GM23338 (cell line): ENCODE measurements at regions not wholly inside any gene's neighbourhood (a gene's known extent, or its start where the extent isn't known, plus 50 kb on each side); places are given as distances from the start of the nearest gene placed in this dataset.

ENCODE experiments used
- CREB1 ChIP-seq: fragments of 250-450 bp; sonication (Bioruptor Pico); IDR thresholded peaks from 2 replicates; pipeline ENCODE4 v1.5.0; 2020; ENCODE audit warnings: low read depth, mild to moderate bottlenecking, moderate library complexity
- EZH2 ChIP-seq: fragments of 200-600 bp; sonication (generic); IDR thresholded peaks from one replicate; pipeline ENCODE4 v1.8.0; 2017; ENCODE audit warnings: antibody characterized with exemption, mild to moderate bottlenecking, low read depth; ENCODE audit not compliant: unreplicated experiment
- EZH2phosphoT487 ChIP-seq: fragments of 200-600 bp; sonication (generic); IDR thresholded peaks from one replicate; pipeline ENCODE4 v1.8.1; 2018; ENCODE audit warnings: antibody characterized with exemption; ENCODE audit not compliant: unreplicated experiment
- JUNB ChIP-seq: IDR thresholded peaks from one replicate; pipeline ENCODE4 v1.6.1; 2016; ENCODE audit warnings: antibody characterized with exemption; ENCODE audit not compliant: unreplicated experiment
- NANOG ChIP-seq: IDR thresholded peaks from 2 replicates; pipeline ENCODE4 v1.6.1; 2016; ENCODE audit warnings: antibody characterized with exemption, borderline replicate concordance
- POLR2AphosphoS5 ChIP-seq: IDR thresholded peaks from 2 replicates; pipeline ENCODE4 v1.6.1; 2016; ENCODE audit warnings: antibody characterized with exemption, low read depth
- TF ChIP-seq, protein P1 (sequence below), 2 experiments: fragments of 200-600 bp in 1 of 2; sonication (generic) in 1 of 2; conservative IDR thresholded peaks; 2 replicates each; pipeline versions ENCODE4 v1.5.1 to v1.6.1; 2016 to 2017; ENCODE audit warnings: antibody characterized with exemption in 2 of 2, low read depth in 2 of 2, mild to moderate bottlenecking in 2 of 2, moderate library complexity in 1 of 2
- TF ChIP-seq, protein P2 (sequence below): fragments of 250-450 bp; sonication (Bioruptor Pico); IDR thresholded peaks from 2 replicates; pipeline ENCODE4 v1.5.0; 2020; ENCODE audit warnings: mild to moderate bottlenecking, moderate library complexity
- TF ChIP-seq, protein P3 (sequence below): IDR thresholded peaks from one replicate; pipeline ENCODE4 v1.6.1; 2018; ENCODE audit warnings: antibody characterized with exemption; ENCODE audit not compliant: unreplicated experiment

DNA sequence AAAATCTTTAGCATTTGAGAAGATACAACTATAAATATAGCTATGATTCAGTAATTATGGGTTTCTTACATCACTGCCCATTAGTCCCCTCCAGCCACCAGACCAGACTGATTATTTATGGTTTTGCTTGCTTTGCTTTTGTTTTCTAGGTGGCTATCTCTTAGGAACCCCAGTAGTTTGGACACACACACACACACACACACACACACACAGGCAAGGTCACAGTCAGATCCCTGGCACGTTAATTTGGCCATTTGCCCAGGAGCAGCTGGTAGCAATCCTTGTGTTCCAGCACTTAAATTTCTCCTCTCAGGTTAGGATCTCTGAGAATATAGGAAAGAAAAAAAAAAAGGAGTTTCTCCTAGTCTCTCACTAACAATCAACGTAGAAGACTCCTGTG lies 90.2 kb upstream of the RESF1 start:
- TF ChIP-seq, protein P1, sequence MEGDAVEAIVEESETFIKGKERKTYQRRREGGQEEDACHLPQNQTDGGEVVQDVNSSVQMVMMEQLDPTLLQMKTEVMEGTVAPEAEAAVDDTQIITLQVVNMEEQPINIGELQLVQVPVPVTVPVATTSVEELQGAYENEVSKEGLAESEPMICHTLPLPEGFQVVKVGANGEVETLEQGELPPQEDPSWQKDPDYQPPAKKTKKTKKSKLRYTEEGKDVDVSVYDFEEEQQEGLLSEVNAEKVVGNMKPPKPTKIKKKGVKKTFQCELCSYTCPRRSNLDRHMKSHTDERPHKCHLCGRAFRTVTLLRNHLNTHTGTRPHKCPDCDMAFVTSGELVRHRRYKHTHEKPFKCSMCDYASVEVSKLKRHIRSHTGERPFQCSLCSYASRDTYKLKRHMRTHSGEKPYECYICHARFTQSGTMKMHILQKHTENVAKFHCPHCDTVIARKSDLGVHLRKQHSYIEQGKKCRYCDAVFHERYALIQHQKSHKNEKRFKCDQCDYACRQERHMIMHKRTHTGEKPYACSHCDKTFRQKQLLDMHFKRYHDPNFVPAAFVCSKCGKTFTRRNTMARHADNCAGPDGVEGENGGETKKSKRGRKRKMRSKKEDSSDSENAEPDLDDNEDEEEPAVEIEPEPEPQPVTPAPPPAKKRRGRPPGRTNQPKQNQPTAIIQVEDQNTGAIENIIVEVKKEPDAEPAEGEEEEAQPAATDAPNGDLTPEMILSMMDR (conservative IDR thresholded peaks at IDR 0.05; ENCODE audit: low read depth in 2 of 2), result no peak
- TF ChIP-seq, protein P2, sequence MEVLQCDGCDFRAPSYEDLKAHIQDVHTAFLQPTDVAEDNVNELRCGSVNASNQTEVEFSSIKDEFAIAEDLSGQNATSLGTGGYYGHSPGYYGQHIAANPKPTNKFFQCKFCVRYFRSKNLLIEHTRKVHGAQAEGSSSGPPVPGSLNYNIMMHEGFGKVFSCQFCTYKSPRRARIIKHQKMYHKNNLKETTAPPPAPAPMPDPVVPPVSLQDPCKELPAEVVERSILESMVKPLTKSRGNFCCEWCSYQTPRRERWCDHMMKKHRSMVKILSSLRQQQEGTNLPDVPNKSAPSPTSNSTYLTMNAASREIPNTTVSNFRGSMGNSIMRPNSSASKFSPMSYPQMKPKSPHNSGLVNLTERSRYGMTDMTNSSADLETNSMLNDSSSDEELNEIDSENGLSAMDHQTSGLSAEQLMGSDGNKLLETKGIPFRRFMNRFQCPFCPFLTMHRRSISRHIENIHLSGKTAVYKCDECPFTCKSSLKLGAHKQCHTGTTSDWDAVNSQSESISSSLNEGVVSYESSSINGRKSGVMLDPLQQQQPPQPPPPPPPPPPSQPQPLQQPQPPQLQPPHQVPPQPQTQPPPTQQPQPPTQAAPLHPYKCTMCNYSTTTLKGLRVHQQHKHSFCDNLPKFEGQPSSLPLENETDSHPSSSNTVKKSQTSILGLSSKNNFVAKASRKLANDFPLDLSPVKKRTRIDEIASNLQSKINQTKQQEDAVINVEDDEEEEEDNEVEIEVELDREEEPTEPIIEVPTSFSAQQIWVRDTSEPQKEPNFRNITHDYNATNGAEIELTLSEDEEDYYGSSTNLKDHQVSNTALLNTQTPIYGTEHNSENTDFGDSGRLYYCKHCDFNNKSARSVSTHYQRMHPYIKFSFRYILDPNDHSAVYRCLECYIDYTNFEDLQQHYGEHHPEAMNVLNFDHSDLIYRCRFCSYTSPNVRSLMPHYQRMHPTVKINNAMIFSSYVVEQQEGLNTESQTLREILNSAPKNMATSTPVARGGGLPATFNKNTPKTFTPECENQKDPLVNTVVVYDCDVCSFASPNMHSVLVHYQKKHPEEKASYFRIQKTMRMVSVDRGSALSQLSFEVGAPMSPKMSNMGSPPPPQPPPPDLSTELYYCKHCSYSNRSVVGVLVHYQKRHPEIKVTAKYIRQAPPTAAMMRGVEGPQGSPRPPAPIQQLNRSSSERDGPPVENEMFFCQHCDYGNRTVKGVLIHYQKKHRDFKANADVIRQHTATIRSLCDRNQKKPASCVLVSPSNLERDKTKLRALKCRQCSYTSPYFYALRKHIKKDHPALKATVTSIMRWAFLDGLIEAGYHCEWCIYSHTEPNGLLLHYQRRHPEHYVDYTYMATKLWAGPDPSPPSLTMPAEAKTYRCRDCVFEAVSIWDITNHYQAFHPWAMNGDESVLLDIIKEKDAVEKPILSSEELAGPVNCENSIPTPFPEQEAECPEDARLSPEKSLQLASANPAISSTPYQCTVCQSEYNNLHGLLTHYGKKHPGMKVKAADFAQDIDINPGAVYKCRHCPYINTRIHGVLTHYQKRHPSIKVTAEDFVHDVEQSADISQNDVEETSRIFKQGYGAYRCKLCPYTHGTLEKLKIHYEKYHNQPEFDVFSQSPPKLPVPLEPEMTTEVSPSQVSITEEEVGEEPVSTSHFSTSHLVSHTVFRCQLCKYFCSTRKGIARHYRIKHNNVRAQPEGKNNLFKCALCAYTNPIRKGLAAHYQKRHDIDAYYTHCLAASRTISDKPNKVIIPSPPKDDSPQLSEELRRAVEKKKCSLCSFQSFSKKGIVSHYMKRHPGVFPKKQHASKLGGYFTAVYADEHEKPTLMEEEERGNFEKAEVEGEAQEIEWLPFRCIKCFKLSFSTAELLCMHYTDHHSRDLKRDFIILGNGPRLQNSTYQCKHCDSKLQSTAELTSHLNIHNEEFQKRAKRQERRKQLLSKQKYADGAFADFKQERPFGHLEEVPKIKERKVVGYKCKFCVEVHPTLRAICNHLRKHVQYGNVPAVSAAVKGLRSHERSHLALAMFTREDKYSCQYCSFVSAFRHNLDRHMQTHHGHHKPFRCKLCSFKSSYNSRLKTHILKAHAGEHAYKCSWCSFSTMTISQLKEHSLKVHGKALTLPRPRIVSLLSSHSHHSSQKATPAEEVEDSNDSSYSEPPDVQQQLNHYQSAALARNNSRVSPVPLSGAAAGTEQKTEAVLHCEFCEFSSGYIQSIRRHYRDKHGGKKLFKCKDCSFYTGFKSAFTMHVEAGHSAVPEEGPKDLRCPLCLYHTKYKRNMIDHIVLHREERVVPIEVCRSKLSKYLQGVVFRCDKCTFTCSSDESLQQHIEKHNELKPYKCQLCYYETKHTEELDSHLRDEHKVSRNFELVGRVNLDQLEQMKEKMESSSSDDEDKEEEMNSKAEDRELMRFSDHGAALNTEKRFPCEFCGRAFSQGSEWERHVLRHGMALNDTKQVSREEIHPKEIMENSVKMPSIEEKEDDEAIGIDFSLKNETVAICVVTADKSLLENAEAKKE, result no peak
- TF ChIP-seq, protein P3, sequence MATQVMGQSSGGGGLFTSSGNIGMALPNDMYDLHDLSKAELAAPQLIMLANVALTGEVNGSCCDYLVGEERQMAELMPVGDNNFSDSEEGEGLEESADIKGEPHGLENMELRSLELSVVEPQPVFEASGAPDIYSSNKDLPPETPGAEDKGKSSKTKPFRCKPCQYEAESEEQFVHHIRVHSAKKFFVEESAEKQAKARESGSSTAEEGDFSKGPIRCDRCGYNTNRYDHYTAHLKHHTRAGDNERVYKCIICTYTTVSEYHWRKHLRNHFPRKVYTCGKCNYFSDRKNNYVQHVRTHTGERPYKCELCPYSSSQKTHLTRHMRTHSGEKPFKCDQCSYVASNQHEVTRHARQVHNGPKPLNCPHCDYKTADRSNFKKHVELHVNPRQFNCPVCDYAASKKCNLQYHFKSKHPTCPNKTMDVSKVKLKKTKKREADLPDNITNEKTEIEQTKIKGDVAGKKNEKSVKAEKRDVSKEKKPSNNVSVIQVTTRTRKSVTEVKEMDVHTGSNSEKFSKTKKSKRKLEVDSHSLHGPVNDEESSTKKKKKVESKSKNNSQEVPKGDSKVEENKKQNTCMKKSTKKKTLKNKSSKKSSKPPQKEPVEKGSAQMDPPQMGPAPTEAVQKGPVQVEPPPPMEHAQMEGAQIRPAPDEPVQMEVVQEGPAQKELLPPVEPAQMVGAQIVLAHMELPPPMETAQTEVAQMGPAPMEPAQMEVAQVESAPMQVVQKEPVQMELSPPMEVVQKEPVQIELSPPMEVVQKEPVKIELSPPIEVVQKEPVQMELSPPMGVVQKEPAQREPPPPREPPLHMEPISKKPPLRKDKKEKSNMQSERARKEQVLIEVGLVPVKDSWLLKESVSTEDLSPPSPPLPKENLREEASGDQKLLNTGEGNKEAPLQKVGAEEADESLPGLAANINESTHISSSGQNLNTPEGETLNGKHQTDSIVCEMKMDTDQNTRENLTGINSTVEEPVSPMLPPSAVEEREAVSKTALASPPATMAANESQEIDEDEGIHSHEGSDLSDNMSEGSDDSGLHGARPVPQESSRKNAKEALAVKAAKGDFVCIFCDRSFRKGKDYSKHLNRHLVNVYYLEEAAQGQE, result no peak
- no peak for TF ChIP-seq JUNB
- no peak for TF ChIP-seq POLR2AphosphoS5
- TF ChIP-seq CREB1, result no peak
- TF ChIP-seq NANOG, result no peak
- no peak for TF ChIP-seq EZH2
- TF ChIP-seq EZH2phosphoT487, result no peak
